GM13976 (cell line): ENCODE measurements at regions not wholly inside any gene's neighbourhood (a gene's known extent, or its start where the extent isn't known, plus 50 kb on each side); places are given as distances from the start of the nearest gene placed in this dataset.
"Not testable (repeated sequence)": the region's sequence is repeated elsewhere in the genome, so short reads cannot be mapped to it uniquely, and the experiment has no call there.

Experiments used
- DNase-seq: peaks from one replicate; pipeline ENCODE4 v3.0.0; 2012; ENCODE audit warnings: low spot score
- CTCF ChIP-seq: IDR thresholded peaks from 2 replicates; pipeline ENCODE4 v1.5.1; 2012; ENCODE audit warnings: borderline replicate concordance, mild to moderate bottlenecking; ENCODE audit not compliant: insufficient read depth; ENCODE audit errors: extremely low read depth, missing control alignments, control extremely low read depth
- in situ Hi-C: fragments of 300-500 bp; cut with MboI; formaldehyde crosslinking; loops from one replicate; pipeline ENCODE4 v1.12.0; 2022; ENCODE audit warnings: low sequenced_read_pairs, mixed read lengths, inconsistent platforms; ENCODE audit not compliant: unreplicated experiment

GRCh38 chr14:87754520-87755223 is 238.3 kb downstream of the GALC start:
- TF ChIP-seq CTCF: no peak
- in situ Hi-C loops: no loop called here
- DNase-seq: no peak

- TF ChIP-seq CTCF: no peak
- in situ Hi-C loops: no loop called here
- no peak for DNase-seq
Observed at GRCh38 chr14:87748558-87748957, 244.4 kb downstream of the GALC start.

- TF ChIP-seq CTCF: peak; percentile 79
- in situ Hi-C loops: no loop called here
- peak; percentile 44 for DNase-seq
Observed at GRCh38 chr14:87745507-87746118, 247.4 kb downstream of the GALC start.

- DNase-seq, in situ Hi-C loops: not testable (repeated sequence)
Observed at GRCh38 chr14:87734577-87735360, 258.2 kb downstream of the GALC start.

- in situ Hi-C loops, DNase-seq: not testable (repeated sequence)
Observed at GRCh38 chr14:87733115-87733514, 259.9 kb downstream of the GALC start.

- no peak for DNase-seq
- no peak for TF ChIP-seq CTCF
- in situ Hi-C loops: no loop called here
Observed at GRCh38 chr14:87732562-87732961, 260.4 kb downstream of the GALC start.

- in situ Hi-C loops: no loop called here
- TF ChIP-seq CTCF: no peak
Observed at GRCh38 chr14:87725318-87725717, 267.7 kb downstream of the GALC start.

More at GRCh38 chr14:87725318-87725717, 267.7 kb downstream of the GALC start:
- DNase-seq: no peak
